Right lobe of liver (tissue), 4 donors: ENCODE measurements at regions not wholly inside any gene's neighbourhood (a gene's known extent, or its start where the extent isn't known, plus 50 kb on each side); places are given as distances from the start of the nearest gene placed in this dataset.

Experiments used
- CTCF ChIP-seq, 4 donors: fragments of 200-600 bp in 3 of 4; fragments of 450-650 bp in 1 of 4; IDR thresholded peaks; one replicate each; pipeline versions ENCODE4 v1.5.1 to v1.8.0; 2016 to 2022; ENCODE audit warnings: antibody characterized with exemption in 4 of 4, mild to moderate bottlenecking in 2 of 4
- POLR2A ChIP-seq: fragments of 450-650 bp; IDR thresholded peaks from one replicate; pipeline ENCODE4 v1.6.1; 2017; ENCODE audit warnings: antibody characterized with exemption, mild to moderate bottlenecking
- donor health status: DM: no; HTN: no; CAD: no.
- donor health status: DM: no; HTN: no; CAD: no.
- donor health status: DM: no; HTN: yes; CAD: no.

GRCh38 chr12:13790317-13790716 lies 191.1 kb downstream of the GRIN2B start:
- no peak for TF ChIP-seq CTCF (IDR thresholded peaks at IDR 0.05)
- no peak for TF ChIP-seq POLR2A
